T-helper 2 cell (primary cell): ENCODE measurements at regions not wholly inside any gene's neighbourhood (a gene's known extent, or its start where the extent isn't known, plus 50 kb on each side); places are given as distances from the start of the nearest gene placed in this dataset.

Experiments used
- DNase-seq, 5 experiments: peaks; one replicate each; pipeline versions ENCODE4 v3.0.0 to v3.0.0-alpha.2; 2012 to 2022

- no peak for DNase-seq
Observed at GRCh38 chr13:83577183-83577582, 305.1 kb downstream of the SLITRK1 start.

- DNase-seq: no peak
Observed at GRCh38 chr13:83568019-83568418, 314.3 kb downstream of the SLITRK1 start.

- DNase-seq: no peak
Observed at GRCh38 chr13:83563499-83563898, 318.8 kb downstream of the SLITRK1 start.

GRCh38 chr13:83557845-83558244, 324.4 kb downstream of the SLITRK1 start:
- no peak for DNase-seq

GRCh38 chr13:83549671-83550070, 332.6 kb downstream of the SLITRK1 start:
- DNase-seq: no peak

- no peak for DNase-seq
Observed at GRCh38 chr13:83547043-83547442, 335.2 kb downstream of the SLITRK1 start.

GRCh38 chr13:83546476-83546875, 335.8 kb downstream of the SLITRK1 start:
- no peak for DNase-seq

- no peak for DNase-seq
Observed at GRCh38 chr13:83538636-83539035, 343.6 kb downstream of the SLITRK1 start.

GRCh38 chr13:83536941-83537340, 345.3 kb downstream of the SLITRK1 start:
- DNase-seq: no peak

GRCh38 chr13:83536153-83536552, 346.1 kb downstream of the SLITRK1 start:
- no peak for DNase-seq

GRCh38 chr13:83532809-83533208, 349.5 kb downstream of the SLITRK1 start:
- DNase-seq: no peak

- no peak for DNase-seq
Observed at GRCh38 chr13:83531022-83531421, 351.3 kb downstream of the SLITRK1 start.

- DNase-seq: no peak
Observed at GRCh38 chr13:83516781-83517180, 365.5 kb downstream of the SLITRK1 start.

GRCh38 chr13:83515268-83516015, 366.8 kb downstream of the SLITRK1 start:
- DNase-seq: no peak

GRCh38 chr13:83508771-83509301, 373.4 kb downstream of the SLITRK1 start:
- DNase-seq: no peak

GRCh38 chr13:83503424-83503823, 378.9 kb downstream of the SLITRK1 start:
- DNase-seq: no peak

GRCh38 chr13:83499286-83499685, 383.0 kb downstream of the SLITRK1 start:
- no peak for DNase-seq

- DNase-seq: no peak
Observed at GRCh38 chr13:83498481-83499190, 383.6 kb downstream of the SLITRK1 start.

GRCh38 chr13:83498045-83498444, 384.2 kb downstream of the SLITRK1 start:
- no peak for DNase-seq

GRCh38 chr13:83496501-83496900, 385.8 kb downstream of the SLITRK1 start:
- no peak for DNase-seq

GRCh38 chr13:83485101-83485500, 397.2 kb downstream of the SLITRK1 start:
- DNase-seq: no peak

GRCh38 chr13:83471011-83471410, 411.3 kb downstream of the SLITRK1 start:
- DNase-seq: no peak

GRCh38 chr13:83470133-83470797, 412.0 kb downstream of the SLITRK1 start:
- DNase-seq: no peak

GRCh38 chr13:83453723-83454122, 428.6 kb downstream of the SLITRK1 start:
- no peak for DNase-seq
